CD4-positive, alpha-beta T cell (primary cell): ENCODE measurements at regions not wholly inside any gene's neighbourhood (a gene's known extent, or its start where the extent isn't known, plus 50 kb on each side); places are given as distances from the start of the nearest gene placed in this dataset.

Experiments
- ATAC-seq: fragments of 200-7000 bp; cut with Tn5 transposase; one replicate; pipeline ENCODE4 v1.10.0; 2022; ENCODE audit warnings: mild to moderate bottlenecking; ENCODE audit not compliant: poor library complexity
- CTCF ChIA-PET: fragments of 350-600 bp; sonication (Branson Sonifier 250); formaldehyde crosslinking; loops from one replicate; lab custom pipeline; 2021; ENCODE audit warnings: antibody characterized with exemption, inconsistent platforms; lab: Charles Lee
- POLR2A ChIA-PET: fragments of 350-600 bp; sonication (Branson Sonifier 250); formaldehyde crosslinking; loops from one replicate; lab custom pipeline; 2021; ENCODE audit warnings: antibody characterized with exemption, inconsistent platforms; lab: Charles Lee
- DNase-seq, 14 experiments: peaks; one replicate each; pipeline ENCODE4 v3.0.0-alpha.2; 2013 to 2020; ENCODE audit warnings: mixed read lengths in 2 of 14
- H3K27ac ChIP-seq, 2 donors: one replicate each; pipeline versions ENCODE4 v1.5.1 to v1.7.0; 2013; ENCODE audit warnings: low read length in 2 of 2, low read depth in 1 of 2, mild to moderate bottlenecking in 1 of 2
- H3K27me3 ChIP-seq, 2 experiments: 1 replicate in 1 of 2; 2 replicates in 1 of 2; pipeline versions ENCODE4 v1.6.1 to v1.7.0; 2013; ENCODE audit warnings: low read length in 2 of 2, control low read depth in 1 of 2, mild to moderate bottlenecking in 1 of 2, moderate library complexity in 1 of 2; ENCODE audit not compliant: insufficient read depth in 2 of 2, control insufficient read depth in 1 of 2
- H3K36me3 ChIP-seq: one replicate; pipeline ENCODE4 v1.6.1; 2013; ENCODE audit warnings: low read length, control low read depth; ENCODE audit not compliant: insufficient read depth
- H3K4me1 ChIP-seq: one replicate; pipeline ENCODE4 v1.6.1; 2013; ENCODE audit warnings: low read length, control low read depth; ENCODE audit not compliant: insufficient read depth
- H3K4me3 ChIP-seq: one replicate; pipeline ENCODE4 v1.5.1; 2013; ENCODE audit warnings: mild to moderate bottlenecking, low read length, moderate library complexity
- H3K9me3 ChIP-seq, 2 experiments: 1 replicate in 1 of 2; 2 replicates in 1 of 2; pipeline versions ENCODE4 v1.6.1 to v1.7.0; 2013; ENCODE audit warnings: low read length in 2 of 2, mild to moderate bottlenecking in 2 of 2, control low read depth in 1 of 2, moderate library complexity in 1 of 2; ENCODE audit not compliant: control insufficient read depth in 1 of 2, insufficient read depth in 1 of 2
- H3K27ac Mint-ChIP-seq: one replicate; pipeline ENCODE4 v1.8.0; 2020; ENCODE audit warnings: mixed read lengths
- H3K27me3 Mint-ChIP-seq: one replicate; pipeline ENCODE4 v1.8.0; 2021; ENCODE audit warnings: mixed read lengths
- H3K36me3 Mint-ChIP-seq: one replicate; pipeline ENCODE4 v1.8.0; 2021; ENCODE audit warnings: low read depth, mixed read lengths
- H3K4me1 Mint-ChIP-seq: one replicate; pipeline ENCODE4 v1.8.0; 2021; ENCODE audit warnings: low read depth, mixed read lengths
- H3K4me3 Mint-ChIP-seq: one replicate; pipeline ENCODE4 v1.8.0; 2020; ENCODE audit warnings: mild to moderate bottlenecking, mixed read lengths
- H3K9me3 Mint-ChIP-seq: one replicate; pipeline ENCODE4 v1.8.0; 2020; ENCODE audit warnings: mixed read lengths
- CTCF ChIP-seq: fragments of 200-600 bp; IDR thresholded peaks from one replicate; pipeline ENCODE4 v1.8.0; 2022; ENCODE audit warnings: antibody characterized with exemption, mild to moderate bottlenecking
- intact Hi-C, 2 experiments: fragments of 100-400 bp; cut with DNase I in 1 of 2; cut with micrococcal nuclease in 1 of 2; formaldehyde crosslinking; loops; one replicate each; pipeline versions ENCODE4 v1.15.1 to v1.9.0; 2023 to 2025; cut with DNase I, micrococcal nuclease

GRCh38 chr5:154542000-154542399 lies 64.0 kb upstream of the HAND1 start:
- DNase-seq (no peak), ATAC-seq (no peak)
- Mint-ChIP-seq H3K9me3 (no peaks in the 10 kb centered on the region), H3K36me3 (no peaks in the 10 kb centered on the region), H3K27me3 (peaks cover 20% of the 10 kb centered on the region), H3K27ac (no peak overlapping the region), H3K4me3 (no peak overlapping the region), H3K4me1 (no peaks in the 10 kb centered on the region)
- ChIA-PET POLR2A (no interaction called here), CTCF (no interaction called here)
- intact Hi-C loops: no loop called here
- H3K4me1 ChIP-seq: no peaks in the 10 kb centered on the region
- H3K36me3 ChIP-seq: no peaks in the 10 kb centered on the region
- no peaks in the 10 kb centered on the region for H3K9me3 ChIP-seq
- H3K4me3 ChIP-seq: no peak overlapping the region
- H3K27ac ChIP-seq: no peak overlapping the region
- no peak for TF ChIP-seq CTCF
- H3K27me3 ChIP-seq: peaks cover 0 to 6% of the 10 kb centered on the region in 2 experiments

DNA sequence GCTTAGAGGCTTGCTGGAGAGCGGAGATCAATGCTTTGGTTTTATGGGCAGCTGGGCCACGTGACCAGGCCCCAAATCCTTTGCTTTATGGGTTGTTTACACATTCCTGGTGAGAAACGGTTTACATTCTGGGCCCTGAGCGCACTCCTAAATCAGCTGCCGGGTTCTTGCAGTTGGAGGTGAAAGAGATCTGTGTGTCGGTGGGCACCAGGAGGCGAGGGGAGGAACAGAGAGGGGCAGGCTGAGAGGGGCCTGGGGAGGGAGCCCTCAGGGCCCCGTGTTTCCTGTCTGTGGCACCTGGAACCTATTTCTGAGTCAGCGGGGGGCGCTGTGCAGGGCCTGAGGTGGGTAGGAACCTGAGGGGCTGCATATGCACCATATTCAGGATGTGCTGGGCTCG lies 63.5 kb upstream of the HAND1 start:
- Histone ChIP-seq H3K4me3 (no peak overlapping the region), H3K27ac (no peak overlapping the region), H3K4me1 (no peaks in the 10 kb centered on the region), H3K27me3 (peaks cover 0 to 6% of the 10 kb centered on the region in 2 experiments), H3K9me3 (no peaks in the 10 kb centered on the region), H3K36me3 (no peaks in the 10 kb centered on the region)
- no peak for TF ChIP-seq CTCF
- Mint-ChIP-seq H3K4me1 (no peaks in the 10 kb centered on the region), H3K27ac (no peak overlapping the region), H3K27me3 (peaks cover 25% of the 10 kb centered on the region), H3K4me3 (no peak overlapping the region), H3K9me3 (no peaks in the 10 kb centered on the region), H3K36me3 (no peaks in the 10 kb centered on the region)
- ATAC-seq (no peak), DNase-seq (no peak)
- intact Hi-C loops: no loop called here
- CTCF ChIA-PET: no interaction called here
- POLR2A ChIA-PET: no interaction called here

- CTCF ChIA-PET: no interaction called here
- H3K4me3 Mint-ChIP-seq: no peak overlapping the region
These were observed 62.6 kb upstream of the HAND1 start for GRCh38 chr5:154540600-154540999.

More at GRCh38 chr5:154540600-154540999, 62.6 kb upstream of the HAND1 start:
- no peak for TF ChIP-seq CTCF
- H3K36me3 ChIP-seq: no peaks in the 10 kb centered on the region
- no peaks in the 10 kb centered on the region for H3K9me3 ChIP-seq
- H3K27ac ChIP-seq: no peak overlapping the region
- POLR2A ChIA-PET: no interaction called here
- H3K27ac Mint-ChIP-seq: no peak overlapping the region
- H3K9me3 Mint-ChIP-seq: no peaks in the 10 kb centered on the region
- H3K27me3 Mint-ChIP-seq: peaks cover 22% of the 10 kb centered on the region
- intact Hi-C loops: no loop called here
- no peak for ATAC-seq
- no peaks in the 10 kb centered on the region for H3K36me3 Mint-ChIP-seq
- H3K4me3 ChIP-seq: no peak overlapping the region
- H3K4me1 ChIP-seq: no peaks in the 10 kb centered on the region
- DNase-seq: no peak
- no peaks in the 10 kb centered on the region for H3K4me1 Mint-ChIP-seq
- H3K27me3 ChIP-seq: peaks cover 0 to 6% of the 10 kb centered on the region in 2 experiments
